ENCODE measurements at regions not wholly inside any gene's neighbourhood (a gene's known extent, or its start where the extent isn't known, plus 50 kb on each side); places are given as distances from the start of the nearest gene placed in this dataset.

GRCh38 chr2:196275646-196276352, 104.4 kb upstream of the STK17B start:
- peak overlapping the region in 5 of 6 donors; percentile 5 to 55 (median 39) for H3K27ac Mint-ChIP-seq

DNA sequence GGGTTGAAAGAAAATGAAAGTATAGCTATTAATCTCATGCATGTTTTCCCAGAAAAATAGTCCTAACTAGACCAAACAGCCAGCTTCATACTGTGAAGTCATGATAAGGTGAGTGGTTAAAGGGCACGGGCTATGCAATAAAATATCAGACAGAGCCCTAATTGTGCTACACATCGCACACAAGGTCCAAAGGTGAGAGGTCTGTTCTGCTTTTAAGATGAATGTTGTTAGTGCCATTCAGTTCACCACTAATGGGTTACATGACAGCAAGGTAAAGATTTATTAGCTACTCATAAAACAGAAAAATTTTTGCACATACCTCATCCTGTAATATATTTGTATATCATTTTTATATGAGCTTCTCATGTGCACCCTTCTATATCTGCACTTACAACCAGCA, 105.0 kb upstream of the STK17B start:
- Mint-ChIP-seq H3K27ac (peak overlapping the region in 3 of 6 donors; percentile 17 to 43 (median 39)), H3K27me3 (ENCODE audit: low read depth in 3 of 3) (peaks cover 0 to 4% (median 2%) of the 10 kb centered on the region in 3 donors), H3K4me1 (peaks cover 25 to 35% of the 10 kb centered on the region in 2 donors), H3K4me3 (peak overlapping the region in 2 of 5 donors; percentile 34 to 61), H3K36me3 (no peaks in the 10 kb centered on the region), H3K9me3 (no peaks in the 10 kb centered on the region)
- DNase-seq: no peak

More at GRCh38 chr2:196275646-196276352, 104.4 kb upstream of the STK17B start:
- no peaks in the 10 kb centered on the region for H3K36me3 Mint-ChIP-seq
- H3K4me3 Mint-ChIP-seq: peak overlapping the region in 3 of 5 donors; percentile 34 to 61 (median 53)
- no peak for DNase-seq
- H3K27me3 Mint-ChIP-seq (ENCODE audit: low read depth in 3 of 3): peaks cover 2% of the 10 kb centered on the region in 3 donors
- H3K9me3 Mint-ChIP-seq: no peaks in the 10 kb centered on the region
- peaks cover 25 to 35% of the 10 kb centered on the region in 2 donors for H3K4me1 Mint-ChIP-seq

DNA sequence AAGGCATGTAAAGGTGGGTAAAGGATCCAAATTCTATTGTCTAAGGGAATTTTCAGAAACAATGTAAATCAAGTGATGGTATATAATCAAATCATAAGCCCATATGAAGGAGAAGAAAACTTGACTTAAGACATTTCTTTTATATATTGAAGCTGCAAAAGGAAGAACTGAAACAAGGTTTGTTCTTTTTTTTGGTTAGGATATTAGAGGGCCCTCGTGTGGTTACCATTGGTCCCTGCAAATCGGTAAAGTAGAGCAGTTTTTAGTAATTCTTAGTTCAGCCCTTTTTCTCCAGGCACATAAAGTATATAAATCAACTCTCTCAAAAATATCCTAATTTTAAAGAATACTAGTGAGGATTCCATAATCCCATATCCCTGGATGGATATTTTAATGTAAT, 105.6 kb upstream of the STK17B start:
- H3K4me3 Mint-ChIP-seq: peak overlapping the region in 2 of 5 donors; percentile 47 to 61
- no peaks in the 10 kb centered on the region for H3K9me3 Mint-ChIP-seq
- no peaks in the 10 kb centered on the region for H3K36me3 Mint-ChIP-seq
- peak overlapping the region in 3 of 6 donors; percentile 18 to 71 (median 37) for H3K27ac Mint-ChIP-seq
- peak; percentile 49 to 60 (median 59) for DNase-seq
- peaks cover 0 to 4% (median 2%) of the 10 kb centered on the region in 3 donors for H3K27me3 Mint-ChIP-seq (ENCODE audit: low read depth in 3 of 3)
- H3K4me1 Mint-ChIP-seq: peaks cover 25 to 35% of the 10 kb centered on the region in 2 donors

GRCh38 chr2:196278491-196278911, 107.1 kb upstream of the STK17B start:
- DNase-seq: no peak
- peaks cover 0 to 4% (median 0%) of the 10 kb centered on the region in 3 donors for H3K27me3 Mint-ChIP-seq (ENCODE audit: low read depth in 3 of 3)
- no peaks in the 10 kb centered on the region for H3K9me3 Mint-ChIP-seq
- peaks cover 0 to 3% (median 0%) of the 10 kb centered on the region in 3 donors for H3K36me3 Mint-ChIP-seq
- H3K4me3 Mint-ChIP-seq: no peak overlapping the region
- H3K27ac Mint-ChIP-seq: no peak overlapping the region
- H3K4me1 Mint-ChIP-seq: peaks cover 25 to 35% of the 10 kb centered on the region in 2 donors

DNA sequence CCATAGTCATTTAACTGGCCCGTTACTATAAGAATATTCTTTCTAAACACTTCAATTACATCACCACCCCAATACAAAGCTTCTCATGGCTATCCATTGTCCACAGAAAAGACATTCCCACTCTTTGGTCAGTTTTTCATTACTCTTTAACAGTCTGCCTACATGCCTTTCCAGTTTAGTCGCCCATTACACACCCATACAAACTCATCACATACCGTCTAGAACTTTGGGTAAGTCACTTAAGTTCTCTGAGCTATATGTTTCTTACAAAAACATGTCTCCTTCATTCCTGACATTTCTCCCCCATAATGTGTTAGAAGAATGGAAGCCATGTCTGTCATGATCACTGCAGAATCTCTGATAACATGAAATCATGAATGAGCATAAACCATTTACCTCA, 108.2 kb upstream of the STK17B start:
- H3K27ac Mint-ChIP-seq: peak overlapping the region in 1 of 6 donors; percentile 4
- peaks cover 0 to 3% (median 0%) of the 10 kb centered on the region in 3 donors for H3K36me3 Mint-ChIP-seq
- H3K4me1 Mint-ChIP-seq: peaks cover 22 to 28% of the 10 kb centered on the region in 2 donors
- H3K27me3 Mint-ChIP-seq (ENCODE audit: low read depth in 3 of 3): peaks cover 0 to 4% (median 2%) of the 10 kb centered on the region in 3 donors
- no peak overlapping the region for H3K4me3 Mint-ChIP-seq
- DNase-seq: no peak
- no peaks in the 10 kb centered on the region for H3K9me3 Mint-ChIP-seq

DNA sequence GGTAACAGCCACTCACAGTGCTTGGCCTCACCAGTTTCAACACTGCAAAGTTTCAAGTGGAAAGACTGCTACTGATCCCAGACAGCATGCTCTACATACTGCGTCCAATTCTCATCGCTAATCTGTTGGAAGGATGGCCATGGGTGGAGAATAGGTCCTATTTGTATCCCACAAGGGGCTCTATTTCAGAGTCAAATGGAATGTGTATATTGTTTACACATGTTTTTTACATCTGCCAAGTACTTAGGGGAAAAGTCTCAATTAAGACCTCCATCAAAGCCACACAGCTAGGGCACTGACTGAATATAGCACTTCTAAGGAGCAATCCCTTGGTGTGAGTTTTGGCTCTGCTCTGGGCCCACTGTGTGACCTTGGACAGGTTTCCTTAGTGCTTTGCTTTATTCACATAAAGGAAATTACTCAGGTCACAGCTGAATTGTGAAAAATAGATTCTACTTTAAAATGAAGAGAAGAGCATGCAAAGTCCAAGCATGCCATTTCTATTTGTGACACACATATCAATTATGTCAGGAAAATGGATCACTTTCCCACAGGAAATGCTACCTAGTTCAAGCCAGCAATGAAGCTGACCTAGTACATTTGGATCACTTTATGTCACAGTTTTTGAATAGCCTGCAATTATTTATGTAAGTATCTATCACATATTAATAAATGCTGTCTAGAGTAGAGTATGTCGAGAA, 112.9 kb upstream of the STK17B start:
- H3K4me3 Mint-ChIP-seq: no peak overlapping the region
- no peak for DNase-seq
- H3K27ac Mint-ChIP-seq: no peak overlapping the region
- H3K4me1 Mint-ChIP-seq: peaks cover 14 to 23% of the 10 kb centered on the region in 2 donors
- peaks cover 0 to 3% (median 0%) of the 10 kb centered on the region in 3 donors for H3K36me3 Mint-ChIP-seq
- H3K27me3 Mint-ChIP-seq (ENCODE audit: low read depth in 3 of 3): peaks cover 6% of the 10 kb centered on the region in 3 donors
- no peaks in the 10 kb centered on the region for H3K9me3 Mint-ChIP-seq

GRCh38 chr2:196284866-196285557, 113.6 kb upstream of the STK17B start:
- H3K4me1 Mint-ChIP-seq: peaks cover 14 to 23% of the 10 kb centered on the region in 2 donors
- no peak for DNase-seq
- no peaks in the 10 kb centered on the region for H3K9me3 Mint-ChIP-seq
- H3K36me3 Mint-ChIP-seq: peaks cover 0 to 3% (median 0%) of the 10 kb centered on the region in 3 donors
- no peak overlapping the region for H3K4me3 Mint-ChIP-seq
- H3K27ac Mint-ChIP-seq: no peak overlapping the region
- peaks cover 4 to 6% (median 6%) of the 10 kb centered on the region in 3 donors for H3K27me3 Mint-ChIP-seq (ENCODE audit: low read depth in 3 of 3)

- Mint-ChIP-seq H3K9me3 (no peaks in the 10 kb centered on the region), H3K27me3 (ENCODE audit: low read depth in 3 of 3) (peaks cover 2 to 6% (median 6%) of the 10 kb centered on the region in 3 donors), H3K27ac (no peak overlapping the region), H3K4me3 (no peak overlapping the region), H3K4me1 (peaks cover 22 to 32% of the 10 kb centered on the region in 2 donors), H3K36me3 (peaks cover 0 to 3% (median 0%) of the 10 kb centered on the region in 3 donors)
- DNase-seq: no peak
Measured at GRCh38 chr2:196286821-196287220, 115.4 kb upstream of the STK17B start.

DNA sequence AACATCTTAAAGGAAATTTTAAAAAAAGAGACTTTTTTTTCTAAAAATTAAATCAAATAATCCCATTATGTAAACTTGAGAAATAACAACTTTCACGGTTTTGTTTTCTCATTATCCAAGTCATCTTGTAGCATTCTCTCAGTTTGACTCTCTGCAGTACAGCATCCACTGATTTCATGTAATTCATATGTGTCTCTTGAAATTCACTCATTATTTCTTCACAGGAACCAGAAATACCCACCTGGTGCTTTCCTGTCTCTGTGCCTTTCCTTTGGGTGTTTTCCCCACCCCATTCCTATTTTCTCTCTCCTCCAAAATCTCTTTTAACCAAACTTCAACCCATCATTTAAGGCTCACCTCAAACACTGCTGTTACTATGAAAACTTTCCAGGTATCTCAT, 116.1 kb upstream of the STK17B start:
- Mint-ChIP-seq H3K27ac (no peak overlapping the region), H3K27me3 (ENCODE audit: low read depth in 3 of 3) (peaks cover 2 to 6% (median 6%) of the 10 kb centered on the region in 3 donors), H3K36me3 (peaks cover 0 to 2% (median 0%) of the 10 kb centered on the region in 3 donors), H3K4me3 (peak overlapping the region in 1 of 5 donors; percentile 14), H3K4me1 (peaks cover 29 to 39% of the 10 kb centered on the region in 2 donors), H3K9me3 (no peaks in the 10 kb centered on the region)
- no peak for DNase-seq

GRCh38 chr2:196288006-196288538, 116.7 kb upstream of the STK17B start:
- Mint-ChIP-seq H3K27me3 (ENCODE audit: low read depth in 3 of 3) (peaks cover 2 to 6% (median 6%) of the 10 kb centered on the region in 3 donors), H3K27ac (peak overlapping the region in 1 of 6 donors; percentile 69), H3K9me3 (no peaks in the 10 kb centered on the region), H3K36me3 (no peaks in the 10 kb centered on the region), H3K4me3 (peak overlapping the region in 3 of 5 donors; percentile 33 to 40 (median 39)), H3K4me1 (peaks cover 34 to 44% of the 10 kb centered on the region in 2 donors)
- no peak for DNase-seq

- no peaks in the 10 kb centered on the region for H3K9me3 Mint-ChIP-seq
- no peaks in the 10 kb centered on the region for H3K36me3 Mint-ChIP-seq
- H3K4me3 Mint-ChIP-seq: no peak overlapping the region
- H3K27me3 Mint-ChIP-seq (ENCODE audit: low read depth in 3 of 3): peaks cover 2 to 6% (median 4%) of the 10 kb centered on the region in 3 donors
- no peak for DNase-seq
- peaks cover 37 to 47% of the 10 kb centered on the region in 2 donors for H3K4me1 Mint-ChIP-seq
- H3K27ac Mint-ChIP-seq: no peak overlapping the region
Measured at GRCh38 chr2:196289000-196289399, 117.6 kb upstream of the STK17B start.

DNA sequence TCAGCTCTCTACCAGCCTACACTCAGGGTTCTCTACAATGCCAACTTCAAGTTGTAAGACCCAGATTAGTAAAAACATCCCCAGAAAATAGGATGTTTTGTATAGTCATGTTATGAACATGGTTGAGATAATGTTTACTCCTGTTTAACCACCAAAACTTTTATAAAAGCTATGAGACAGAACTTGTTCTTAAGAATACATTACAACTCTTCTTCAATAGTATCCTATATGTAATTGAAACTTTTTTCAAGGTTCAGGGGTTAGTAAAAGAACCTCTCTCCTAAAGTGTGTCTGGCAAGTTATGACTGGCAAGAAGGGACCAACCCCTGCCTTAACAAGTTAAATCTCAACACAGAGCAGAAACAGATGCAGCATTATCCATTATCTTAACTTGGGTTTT, 118.8 kb upstream of the STK17B start:
- no peaks in the 10 kb centered on the region for H3K9me3 Mint-ChIP-seq
- no peak overlapping the region for H3K4me3 Mint-ChIP-seq
- no peak for DNase-seq
- peaks cover 2 to 4% (median 4%) of the 10 kb centered on the region in 3 donors for H3K27me3 Mint-ChIP-seq (ENCODE audit: low read depth in 3 of 3)
- H3K36me3 Mint-ChIP-seq: no peaks in the 10 kb centered on the region
- peaks cover 37 to 47% of the 10 kb centered on the region in 2 donors for H3K4me1 Mint-ChIP-seq
- H3K27ac Mint-ChIP-seq: no peak overlapping the region

DNA sequence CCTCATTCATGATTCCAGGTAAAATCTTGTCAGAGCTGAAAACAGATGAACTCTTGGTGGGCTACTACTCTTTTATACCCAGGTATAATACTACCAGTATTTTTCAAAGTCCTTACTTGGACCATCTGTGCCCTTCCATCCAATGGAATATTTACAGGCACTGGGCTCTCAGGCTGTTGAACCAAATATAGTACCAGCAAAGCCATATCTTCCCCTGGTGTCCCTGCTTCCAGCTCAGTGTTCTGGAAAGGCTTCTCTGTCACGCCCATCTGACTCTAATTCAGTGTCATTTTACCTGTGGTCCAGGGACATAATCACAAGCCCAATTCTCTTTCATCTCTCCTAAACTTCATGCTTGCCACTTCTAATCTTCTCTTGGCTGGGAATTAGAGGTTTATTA, 119.2 kb upstream of the STK17B start:
- Mint-ChIP-seq H3K4me1 (peaks cover 37 to 47% of the 10 kb centered on the region in 2 donors), H3K27ac (no peak overlapping the region), H3K4me3 (no peak overlapping the region), H3K27me3 (ENCODE audit: low read depth in 3 of 3) (peaks cover 1 to 3% (median 2%) of the 10 kb centered on the region in 3 donors), H3K9me3 (no peaks in the 10 kb centered on the region), H3K36me3 (no peaks in the 10 kb centered on the region)
- DNase-seq: no peak

Measured in immature natural killer cell (primary cell).